ENCODE measurements at regions not wholly inside any gene's neighbourhood (a gene's known extent, or its start where the extent isn't known, plus 50 kb on each side); places are given as distances from the start of the nearest gene placed in this dataset.

DNA sequence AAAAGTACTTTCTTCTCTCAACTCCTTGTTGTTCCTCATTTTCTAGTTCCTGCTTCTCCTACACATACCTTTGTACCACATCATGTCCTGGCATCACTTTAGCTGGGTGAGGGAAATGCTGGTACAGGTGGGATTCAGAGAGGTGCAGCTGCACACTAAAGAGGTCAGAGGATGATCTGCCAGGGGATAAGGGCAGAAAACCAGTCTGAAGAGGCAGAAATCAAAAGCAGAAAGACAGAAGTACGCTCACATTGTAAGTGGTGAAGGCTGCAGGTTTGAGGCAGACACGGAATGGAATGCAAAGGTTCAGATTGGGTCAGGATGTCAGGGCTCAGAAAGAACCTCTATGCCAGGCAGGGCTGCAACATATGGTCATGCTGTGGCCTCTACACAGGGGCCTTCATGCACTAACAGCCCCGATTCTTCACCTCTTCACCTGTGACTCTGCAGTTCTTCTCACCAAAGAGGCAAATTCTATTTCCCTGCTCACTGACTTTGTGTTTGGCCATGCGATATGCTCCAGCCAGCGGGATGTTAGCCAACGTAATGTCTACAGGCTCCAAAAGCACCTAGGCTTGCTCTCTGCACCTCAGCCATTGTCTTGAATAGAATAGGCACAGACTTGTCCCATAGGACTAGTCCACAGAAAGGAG lies 373.7 kb downstream of the NXPE2 start:
- DNase-seq = no peak
- 83 to 88% methylated on average over 6 of the region's 6 CpGs for WGBS, 2 donors
- intact Hi-C loops (cut with DNase I) = no loop called here
- Histone ChIP-seq H3K27me3 (no peaks in the 10 kb centered on the region), H3K4me3 (no peak overlapping the region), H3K9me3 (peaks cover 0 to 6% (median 2%) of the 10 kb centered on the region in 4 donors), H3K36me3 (no peaks in the 10 kb centered on the region), H3K27ac (no peak overlapping the region), H3K4me1 (no peaks in the 10 kb centered on the region)
- TF ChIP-seq, protein P1, sequence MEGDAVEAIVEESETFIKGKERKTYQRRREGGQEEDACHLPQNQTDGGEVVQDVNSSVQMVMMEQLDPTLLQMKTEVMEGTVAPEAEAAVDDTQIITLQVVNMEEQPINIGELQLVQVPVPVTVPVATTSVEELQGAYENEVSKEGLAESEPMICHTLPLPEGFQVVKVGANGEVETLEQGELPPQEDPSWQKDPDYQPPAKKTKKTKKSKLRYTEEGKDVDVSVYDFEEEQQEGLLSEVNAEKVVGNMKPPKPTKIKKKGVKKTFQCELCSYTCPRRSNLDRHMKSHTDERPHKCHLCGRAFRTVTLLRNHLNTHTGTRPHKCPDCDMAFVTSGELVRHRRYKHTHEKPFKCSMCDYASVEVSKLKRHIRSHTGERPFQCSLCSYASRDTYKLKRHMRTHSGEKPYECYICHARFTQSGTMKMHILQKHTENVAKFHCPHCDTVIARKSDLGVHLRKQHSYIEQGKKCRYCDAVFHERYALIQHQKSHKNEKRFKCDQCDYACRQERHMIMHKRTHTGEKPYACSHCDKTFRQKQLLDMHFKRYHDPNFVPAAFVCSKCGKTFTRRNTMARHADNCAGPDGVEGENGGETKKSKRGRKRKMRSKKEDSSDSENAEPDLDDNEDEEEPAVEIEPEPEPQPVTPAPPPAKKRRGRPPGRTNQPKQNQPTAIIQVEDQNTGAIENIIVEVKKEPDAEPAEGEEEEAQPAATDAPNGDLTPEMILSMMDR (IDR thresholded peaks at IDR 0.05) = no peak
- TF ChIP-seq POLR2AphosphoS5 (IDR thresholded peaks at IDR 0.05) (no peak), POLR2A (IDR thresholded peaks at IDR 0.05) (no peak), EP300 (IDR thresholded peaks at IDR 0.05) (no peak)

DNA sequence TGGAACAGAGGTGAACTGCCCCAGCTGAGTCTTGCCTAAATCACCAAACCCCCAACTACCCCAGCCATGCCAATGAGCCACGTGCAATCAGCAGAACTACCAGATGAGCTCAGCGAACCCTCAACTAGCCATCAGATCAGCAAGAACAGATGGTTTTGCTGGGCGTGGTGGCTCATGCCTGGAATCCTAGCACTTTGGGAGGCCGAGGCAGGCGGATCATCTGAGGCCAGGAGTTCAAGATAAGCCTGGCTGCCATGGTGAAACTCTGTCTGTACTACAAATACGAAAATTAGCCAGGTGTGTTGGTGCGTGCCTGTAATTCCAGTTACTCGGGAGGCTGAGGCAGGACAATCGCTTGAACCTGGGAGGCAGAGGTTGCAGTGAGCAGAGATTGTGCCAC lies 374.3 kb downstream of the NXPE2 start:
- intact Hi-C loops (cut with DNase I) = no loop called here
- H3K4me1 ChIP-seq = no peaks in the 10 kb centered on the region
- WGBS, 2 donors = 84 to 87% methylated on average over 9 of the region's 9 CpGs

DNA sequence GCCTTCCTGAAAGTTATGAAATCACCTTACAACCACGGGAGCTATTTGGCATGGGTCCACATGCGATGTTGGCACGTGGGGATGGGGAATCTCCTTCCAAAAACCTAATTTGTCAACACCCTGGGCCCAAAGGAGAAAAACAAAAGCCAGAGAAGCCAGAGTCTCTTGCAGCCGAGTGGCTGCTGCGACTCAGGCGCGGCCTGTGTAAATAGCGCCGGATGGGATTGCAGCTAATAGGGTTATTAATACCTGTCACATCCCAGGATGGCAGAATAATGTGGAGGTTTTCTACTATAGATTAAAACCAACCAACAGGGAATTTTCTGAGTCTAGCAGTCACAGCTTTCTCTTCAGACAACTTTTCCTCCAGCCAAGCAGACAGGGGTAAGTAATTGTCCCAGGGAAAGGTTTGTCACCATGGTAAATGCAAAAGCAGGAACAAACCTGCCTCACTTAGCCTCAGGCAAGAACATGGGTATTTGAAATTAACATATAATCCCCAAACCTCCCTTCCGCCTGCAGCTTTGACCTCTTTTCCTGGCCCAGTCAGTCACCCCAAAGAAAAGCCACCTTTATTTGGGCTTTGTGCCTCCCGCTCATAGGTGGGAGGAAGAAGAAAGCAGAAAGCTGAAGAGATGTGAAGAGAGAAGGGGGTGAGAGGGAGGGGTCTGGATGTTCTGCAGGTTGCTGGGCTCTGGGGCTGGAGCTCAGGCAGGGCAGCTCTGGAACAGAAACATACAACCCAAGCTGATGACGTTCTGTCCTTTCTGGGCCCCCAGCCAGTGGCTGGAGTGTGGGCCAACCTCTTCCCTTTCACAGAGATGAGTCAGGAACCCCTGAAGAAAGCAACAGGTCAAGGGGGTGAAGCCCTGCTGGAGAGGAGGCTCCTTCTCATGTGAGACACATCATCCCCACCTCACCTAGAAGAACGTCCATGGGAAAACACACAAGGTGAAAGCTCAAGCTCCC lies 376.5 kb downstream of the NXPE2 start:
- intact Hi-C loops (cut with DNase I) = no loop called here
- Histone ChIP-seq H3K27ac (no peak overlapping the region), H3K27me3 (no peaks in the 10 kb centered on the region), H3K9me3 (peaks cover 0 to 6% (median 2%) of the 10 kb centered on the region in 4 donors), H3K4me3 (no peak overlapping the region), H3K36me3 (no peaks in the 10 kb centered on the region), H3K4me1 (no peaks in the 10 kb centered on the region)
- WGBS, 2 donors = 80 to 85% methylated on average over 13 of the region's 13 CpGs
- no peak for DNase-seq
- TF ChIP-seq, protein P1 (IDR thresholded peaks at IDR 0.05) = no peak
- TF ChIP-seq POLR2A (IDR thresholded peaks at IDR 0.05) = no peak
- TF ChIP-seq EP300 (IDR thresholded peaks at IDR 0.05) = no peak
- no peak for TF ChIP-seq POLR2AphosphoS5 (IDR thresholded peaks at IDR 0.05)

More for the DNA sequence above, 374.3 kb downstream of the NXPE2 start:
- Histone ChIP-seq H3K27me3 (no peaks in the 10 kb centered on the region), H3K27ac (no peak overlapping the region), H3K9me3 (peaks cover 0 to 6% (median 2%) of the 10 kb centered on the region in 4 donors), H3K4me3 (no peak overlapping the region), H3K36me3 (no peaks in the 10 kb centered on the region)
- TF ChIP-seq POLR2AphosphoS5 (IDR thresholded peaks at IDR 0.05) (no peak), EP300 (IDR thresholded peaks at IDR 0.05) (no peak), POLR2A (IDR thresholded peaks at IDR 0.05) (no peak)
- no peak for DNase-seq

DNA sequence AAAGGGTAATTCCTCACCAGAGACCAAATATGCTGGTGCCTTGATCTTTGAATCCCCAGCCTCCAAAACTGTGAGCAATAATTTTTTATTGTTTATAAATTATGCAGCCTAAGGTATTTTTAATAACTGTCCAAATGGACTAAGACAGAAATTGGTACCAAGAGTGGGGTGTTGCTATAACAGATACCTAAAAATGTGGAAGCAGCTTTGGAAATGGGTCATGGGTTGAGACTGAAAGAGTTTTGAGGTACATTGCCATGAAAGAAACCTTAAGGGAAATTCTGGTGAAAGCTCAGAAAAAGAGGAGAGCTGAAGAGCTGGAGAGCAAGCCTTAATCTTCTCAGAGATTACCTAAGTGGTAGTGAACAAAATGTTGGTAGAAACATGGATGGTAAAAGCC lies 378.2 kb downstream of the NXPE2 start:
- intact Hi-C loops (cut with DNase I) = no loop called here
- peaks cover 0 to 6% (median 2%) of the 10 kb centered on the region in 4 donors for H3K9me3 ChIP-seq
- no peak for DNase-seq
- H3K27ac ChIP-seq = no peak overlapping the region
- H3K36me3 ChIP-seq = no peaks in the 10 kb centered on the region
- H3K4me1 ChIP-seq = no peaks in the 10 kb centered on the region
- no peaks in the 10 kb centered on the region for H3K27me3 ChIP-seq
- no peak overlapping the region for H3K4me3 ChIP-seq
- TF ChIP-seq POLR2A (IDR thresholded peaks at IDR 0.05) (no peak), EP300 (IDR thresholded peaks at IDR 0.05) (no peak), POLR2AphosphoS5 (IDR thresholded peaks at IDR 0.05) (no peak)
- TF ChIP-seq, protein P1 (IDR thresholded peaks at IDR 0.05) = no peak

DNA sequence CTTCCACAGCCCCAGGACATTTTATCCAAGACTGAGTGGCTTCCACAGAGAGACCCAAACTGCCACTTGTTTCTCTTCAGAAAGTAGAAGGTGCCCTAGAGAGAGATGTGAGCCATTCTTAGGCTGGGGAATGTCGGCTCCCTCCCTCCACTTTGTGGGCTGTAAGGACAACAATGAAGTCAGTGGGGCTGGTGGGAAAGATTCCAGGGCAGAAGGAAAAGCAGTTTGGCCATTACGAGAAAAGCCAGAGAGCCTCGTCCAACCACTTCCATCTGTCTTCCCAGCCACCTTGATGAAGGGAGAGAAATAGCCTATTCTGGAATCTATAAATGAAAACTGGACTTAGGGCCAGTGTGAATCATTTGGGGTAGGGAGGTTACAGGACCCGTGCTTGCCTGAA lies 382.5 kb downstream of the NXPE2 start:
- Histone ChIP-seq H3K4me1 (no peaks in the 10 kb centered on the region), H3K27ac (no peak overlapping the region), H3K9me3 (peaks cover 0 to 8% (median 7%) of the 10 kb centered on the region in 4 donors), H3K4me3 (no peak overlapping the region), H3K27me3 (no peaks in the 10 kb centered on the region), H3K36me3 (no peaks in the 10 kb centered on the region)
- intact Hi-C loops (cut with DNase I) = no loop called here
- WGBS, 2 donors = 51 to 57% methylated on average over 4 of the region's 4 CpGs
- no peak for TF ChIP-seq EP300 (IDR thresholded peaks at IDR 0.05)
- DNase-seq = no peak
